ENCODE measurements at regions not wholly inside any gene's neighbourhood (a gene's known extent, or its start where the extent isn't known, plus 50 kb on each side); places are given as distances from the start of the nearest gene placed in this dataset.

DNA sequence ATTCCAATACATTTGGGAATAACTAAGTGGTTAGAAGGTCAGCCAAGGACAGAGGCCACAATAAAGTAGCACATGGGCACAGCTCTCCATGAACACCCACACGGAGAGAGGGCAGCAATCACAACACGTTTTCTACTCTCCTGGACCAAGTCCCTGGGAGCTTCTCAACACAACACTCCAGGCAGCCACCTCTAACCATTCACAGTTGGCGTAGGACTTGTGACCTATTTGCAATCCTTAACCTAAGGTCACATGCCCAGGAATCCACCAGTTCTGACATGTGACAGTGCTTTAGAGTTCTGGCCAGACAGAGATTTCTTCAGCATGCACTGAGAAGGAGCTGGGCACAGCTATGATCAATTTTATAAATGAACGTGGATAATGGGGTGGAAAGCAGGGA, 280.8 kb downstream of the SHQ1 start:
- Histone ChIP-seq H2AFZ (ENCODE audit: low read depth, low read length, severe bottlenecking) (no peak overlapping the region), H3K27me3 (ENCODE audit: low read length) (no peaks in the 10 kb centered on the region), H3K9me3 (ENCODE audit: insufficient read depth, low read length) (no peaks in the 10 kb centered on the region), H3K4me3 (ENCODE audit: insufficient read depth, low read length, poor library complexity, severe bottlenecking) (no peak overlapping the region), H3K9me2 (replicated peaks; ENCODE audit: insufficient read depth, low read length) (no peaks in the 10 kb centered on the region), H3K4me2 (ENCODE audit: low read depth, low read length, poor library complexity, severe bottlenecking) (no peak overlapping the region), H3K9ac (ENCODE audit: low read length) (no peak overlapping the region), H3F3A (ENCODE audit: insufficient read depth) (no peaks in the 10 kb centered on the region), H4K20me1 (ENCODE audit: low read depth, low read length) (no peaks in the 10 kb centered on the region), H3K79me2 (ENCODE audit: insufficient read depth, low read length) (no peaks in the 10 kb centered on the region), H3K36me3 (ENCODE audit: low read length) (no peaks in the 10 kb centered on the region), H3K27ac (ENCODE audit: low read depth, low read length) (no peak overlapping the region)
- TF ChIP-seq, protein P1, sequence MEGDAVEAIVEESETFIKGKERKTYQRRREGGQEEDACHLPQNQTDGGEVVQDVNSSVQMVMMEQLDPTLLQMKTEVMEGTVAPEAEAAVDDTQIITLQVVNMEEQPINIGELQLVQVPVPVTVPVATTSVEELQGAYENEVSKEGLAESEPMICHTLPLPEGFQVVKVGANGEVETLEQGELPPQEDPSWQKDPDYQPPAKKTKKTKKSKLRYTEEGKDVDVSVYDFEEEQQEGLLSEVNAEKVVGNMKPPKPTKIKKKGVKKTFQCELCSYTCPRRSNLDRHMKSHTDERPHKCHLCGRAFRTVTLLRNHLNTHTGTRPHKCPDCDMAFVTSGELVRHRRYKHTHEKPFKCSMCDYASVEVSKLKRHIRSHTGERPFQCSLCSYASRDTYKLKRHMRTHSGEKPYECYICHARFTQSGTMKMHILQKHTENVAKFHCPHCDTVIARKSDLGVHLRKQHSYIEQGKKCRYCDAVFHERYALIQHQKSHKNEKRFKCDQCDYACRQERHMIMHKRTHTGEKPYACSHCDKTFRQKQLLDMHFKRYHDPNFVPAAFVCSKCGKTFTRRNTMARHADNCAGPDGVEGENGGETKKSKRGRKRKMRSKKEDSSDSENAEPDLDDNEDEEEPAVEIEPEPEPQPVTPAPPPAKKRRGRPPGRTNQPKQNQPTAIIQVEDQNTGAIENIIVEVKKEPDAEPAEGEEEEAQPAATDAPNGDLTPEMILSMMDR (IDR thresholded peaks at IDR 0.05; ENCODE audit: insufficient read depth, low read length, poor library complexity, severe bottlenecking) = no peak
- TF ChIP-seq EZH2phosphoT487 (conservative IDR thresholded peaks at IDR 0.05; ENCODE audit: low read length) = no peak

DNA sequence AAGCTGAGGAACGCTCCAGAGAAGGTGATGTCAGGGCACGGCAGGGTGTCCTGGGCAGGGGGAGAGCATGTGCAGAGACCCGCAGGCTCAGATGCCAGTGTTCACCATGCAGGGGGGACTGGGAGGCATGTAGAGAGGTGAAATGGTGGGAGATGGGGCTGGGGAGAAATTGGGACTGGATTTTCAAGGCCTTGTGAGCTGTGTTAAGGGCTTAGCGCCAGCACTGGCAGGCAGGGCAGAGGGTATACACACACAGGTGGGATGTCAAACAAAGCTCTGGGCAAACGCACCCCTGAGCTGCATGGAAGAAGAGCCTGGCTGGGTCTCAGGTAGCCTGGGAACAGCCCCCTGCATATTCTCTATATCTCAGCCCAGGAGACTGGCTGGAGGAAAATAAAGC, 282.7 kb downstream of the SHQ1 start:
- TF ChIP-seq EZH2phosphoT487 (conservative IDR thresholded peaks at IDR 0.05; ENCODE audit: low read length) = no peak
- TF ChIP-seq, protein P1 (IDR thresholded peaks at IDR 0.05; ENCODE audit: insufficient read depth, low read length, poor library complexity, severe bottlenecking) = no peak
- H3K9me2 ChIP-seq (replicated peaks; ENCODE audit: insufficient read depth, low read length) = no peaks in the 10 kb centered on the region
- no peak overlapping the region for H3K4me2 ChIP-seq (ENCODE audit: low read depth, low read length, poor library complexity, severe bottlenecking)
- H3K27me3 ChIP-seq (ENCODE audit: low read length) = no peaks in the 10 kb centered on the region
- no peak overlapping the region for H3K4me3 ChIP-seq (ENCODE audit: insufficient read depth, low read length, poor library complexity, severe bottlenecking)
- no peaks in the 10 kb centered on the region for H3F3A ChIP-seq (ENCODE audit: insufficient read depth)
- no peaks in the 10 kb centered on the region for H3K36me3 ChIP-seq (ENCODE audit: low read length)
- no peak overlapping the region for H3K9ac ChIP-seq (ENCODE audit: low read length)
- no peak overlapping the region for H3K27ac ChIP-seq (ENCODE audit: low read depth, low read length)
- H3K9me3 ChIP-seq (ENCODE audit: insufficient read depth, low read length) = no peaks in the 10 kb centered on the region
- H2AFZ ChIP-seq (ENCODE audit: low read depth, low read length, severe bottlenecking) = no peak overlapping the region
- no peaks in the 10 kb centered on the region for H3K79me2 ChIP-seq (ENCODE audit: insufficient read depth, low read length)
- H4K20me1 ChIP-seq (ENCODE audit: low read depth, low read length) = no peaks in the 10 kb centered on the region

DNA sequence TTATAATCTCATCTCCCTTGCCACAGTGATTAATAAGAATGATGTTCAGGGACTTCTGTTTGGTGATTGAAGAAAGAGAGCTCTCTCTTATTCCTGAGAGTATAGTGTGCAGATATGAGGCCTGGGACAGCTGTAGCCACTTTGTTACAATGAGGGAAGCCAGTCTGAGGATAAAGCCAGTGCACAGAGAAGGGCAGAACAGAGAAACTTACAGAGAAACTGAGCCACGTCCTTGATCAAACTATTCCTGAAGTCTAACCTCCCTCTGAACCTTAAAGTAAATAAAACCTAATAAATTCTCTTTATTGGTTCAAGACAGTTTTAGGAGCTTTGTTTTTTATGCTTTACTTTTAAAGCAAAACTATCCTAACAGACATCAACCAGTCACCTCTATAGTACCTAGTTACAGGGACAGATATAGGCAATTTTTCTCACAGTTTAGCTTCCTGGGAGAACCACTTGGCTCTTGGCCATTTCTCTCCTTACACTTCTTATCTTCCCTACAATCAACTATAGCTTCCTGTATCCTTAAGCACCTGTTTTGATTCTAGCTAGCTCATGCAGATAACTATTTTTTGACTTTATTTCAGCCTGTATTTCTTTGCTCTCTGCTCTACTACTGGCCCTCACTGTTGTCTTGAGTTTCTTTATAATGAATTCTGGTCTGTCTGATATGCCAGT, 284.4 kb downstream of the SHQ1 start:
- Histone ChIP-seq H4K20me1 (ENCODE audit: low read depth, low read length) (no peaks in the 10 kb centered on the region), H3K9me2 (replicated peaks; ENCODE audit: insufficient read depth, low read length) (no peaks in the 10 kb centered on the region), H3K27ac (ENCODE audit: low read depth, low read length) (no peak overlapping the region), H3K4me2 (ENCODE audit: low read depth, low read length, poor library complexity, severe bottlenecking) (no peak overlapping the region), H3K9me3 (ENCODE audit: insufficient read depth, low read length) (no peaks in the 10 kb centered on the region), H3F3A (ENCODE audit: insufficient read depth) (no peaks in the 10 kb centered on the region), H3K36me3 (ENCODE audit: low read length) (no peaks in the 10 kb centered on the region), H2AFZ (ENCODE audit: low read depth, low read length, severe bottlenecking) (no peak overlapping the region), H3K9ac (ENCODE audit: low read length) (no peak overlapping the region), H3K79me2 (ENCODE audit: insufficient read depth, low read length) (no peaks in the 10 kb centered on the region), H3K4me3 (ENCODE audit: insufficient read depth, low read length, poor library complexity, severe bottlenecking) (no peak overlapping the region), H3K27me3 (ENCODE audit: low read length) (no peaks in the 10 kb centered on the region)
- TF ChIP-seq, protein P1 (IDR thresholded peaks at IDR 0.05; ENCODE audit: insufficient read depth, low read length, poor library complexity, severe bottlenecking) = no peak
- no peak for TF ChIP-seq EZH2phosphoT487 (conservative IDR thresholded peaks at IDR 0.05; ENCODE audit: low read length)

Measured in SU-DHL-6 (cell line).